Neuron (in vitro differentiated cells): ENCODE measurements at regions not wholly inside any gene's neighbourhood (a gene's known extent, or its start where the extent isn't known, plus 50 kb on each side); places are given as distances from the start of the nearest gene placed in this dataset.

Experiments
- H2AFZ ChIP-seq: one replicate; pipeline ENCODE4 v1.6.1; 2013; ENCODE audit warnings: low read depth, mild to moderate bottlenecking, inconsistent platforms, low read length, moderate library complexity
- H3K27me3 ChIP-seq: one replicate; pipeline ENCODE4 v1.6.1; 2013; ENCODE audit warnings: low read length; ENCODE audit not compliant: insufficient read depth
- H3K36me3 ChIP-seq: one replicate; pipeline ENCODE4 v1.6.1; 2013; ENCODE audit warnings: low read length; ENCODE audit not compliant: insufficient read depth
- H3K4me1 ChIP-seq: one replicate; pipeline ENCODE4 v1.6.1; 2013; ENCODE audit warnings: low read length; ENCODE audit not compliant: insufficient read depth
- H3K4me3 ChIP-seq: 2 replicates; pipeline ENCODE4 v1.5.1; 2013; ENCODE audit warnings: mild to moderate bottlenecking, low read length, moderate library complexity
- H3K9me3 ChIP-seq: one replicate; pipeline ENCODE4 v1.6.1; 2013; ENCODE audit warnings: low read length

DNA sequence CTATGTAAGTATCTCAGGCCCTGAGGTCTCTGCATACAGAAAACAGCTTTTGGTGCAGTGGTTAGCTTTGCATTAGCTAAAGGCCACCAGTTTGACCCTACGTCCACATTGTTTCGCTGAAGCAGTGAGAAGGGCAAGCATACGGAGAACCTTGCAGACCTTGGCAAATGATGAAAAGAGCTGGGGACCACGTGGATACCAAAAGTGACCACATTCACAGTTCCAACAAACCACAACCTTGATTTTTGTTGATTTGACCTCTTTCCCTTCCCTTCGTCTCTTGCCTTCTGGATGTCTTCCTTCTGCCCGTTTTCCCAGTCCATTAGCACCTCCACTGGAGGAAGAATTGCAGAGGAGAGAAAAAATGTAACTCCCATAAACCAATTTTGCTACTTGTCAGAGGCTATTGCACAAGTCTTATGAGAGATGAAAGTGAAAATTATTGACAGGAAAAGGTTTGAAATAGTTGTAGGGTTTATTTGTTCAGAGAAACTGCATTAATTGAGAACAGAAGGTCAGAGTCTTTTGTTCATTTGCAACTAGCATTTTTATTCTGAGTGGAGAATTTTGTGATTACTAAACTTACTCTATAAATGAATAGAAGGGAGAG lies 293.9 kb upstream of the HTR2A start:
- no peak overlapping the region for H3K4me3 ChIP-seq
- H2AFZ ChIP-seq: no peak overlapping the region
- H3K4me1 ChIP-seq: no peaks in the 10 kb centered on the region
- no peaks in the 10 kb centered on the region for H3K27me3 ChIP-seq
- H3K36me3 ChIP-seq: no peaks in the 10 kb centered on the region
- H3K9me3 ChIP-seq: no peaks in the 10 kb centered on the region

DNA sequence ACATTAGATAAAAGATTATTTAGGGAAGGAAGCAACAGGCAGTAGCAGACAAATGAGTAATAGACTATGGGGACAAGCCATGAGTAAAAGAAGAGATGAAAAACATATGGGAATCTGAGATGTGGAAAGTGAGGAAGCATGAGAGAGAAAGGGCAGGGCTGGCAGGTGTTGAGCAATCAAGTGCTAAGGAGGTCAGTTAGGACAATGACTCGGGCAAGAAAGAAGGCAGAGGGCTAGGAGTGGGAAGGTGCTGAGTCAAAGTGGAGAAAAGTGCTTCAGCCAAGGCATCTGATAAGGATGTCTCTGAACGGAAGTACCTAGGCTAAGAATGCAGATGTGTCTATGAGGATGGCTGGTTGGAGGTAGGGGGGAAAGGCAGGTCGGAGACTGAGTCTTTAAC lies 291.9 kb upstream of the HTR2A start:
- H2AFZ ChIP-seq: no peak overlapping the region

GRCh38 chr13:47186471-47186870 lies 289.6 kb upstream of the HTR2A start:
- Histone ChIP-seq H2AFZ (no peak overlapping the region), H3K9me3 (no peaks in the 10 kb centered on the region), H3K27me3 (no peaks in the 10 kb centered on the region), H3K36me3 (no peaks in the 10 kb centered on the region), H3K4me1 (no peaks in the 10 kb centered on the region), H3K4me3 (no peak overlapping the region)

More for the DNA sequence above, 291.9 kb upstream of the HTR2A start:
- no peaks in the 10 kb centered on the region for H3K36me3 ChIP-seq
- no peaks in the 10 kb centered on the region for H3K27me3 ChIP-seq
- no peaks in the 10 kb centered on the region for H3K4me1 ChIP-seq
- H3K9me3 ChIP-seq: no peaks in the 10 kb centered on the region
- no peak overlapping the region for H3K4me3 ChIP-seq

DNA sequence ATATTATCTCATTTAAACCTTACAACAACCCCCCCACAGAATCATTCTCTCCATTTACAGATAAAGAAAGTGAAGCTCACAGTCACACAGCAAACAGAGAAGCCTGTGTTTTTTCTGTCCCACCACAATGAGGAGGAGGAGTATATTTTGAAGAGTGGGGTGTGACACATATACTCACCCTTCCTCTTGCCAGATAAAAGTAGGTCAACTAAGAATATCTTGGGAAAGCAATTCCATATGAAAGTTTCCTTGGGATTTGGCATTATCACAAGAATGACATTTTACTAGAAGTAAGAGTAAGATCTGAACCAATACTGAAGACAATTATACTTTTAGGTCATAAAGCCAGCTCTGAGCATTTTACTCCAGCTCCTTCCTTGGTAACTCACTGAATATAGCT lies 287.5 kb upstream of the HTR2A start:
- Histone ChIP-seq H3K27me3 (no peaks in the 10 kb centered on the region), H3K36me3 (no peaks in the 10 kb centered on the region), H2AFZ (no peak overlapping the region), H3K4me3 (no peak overlapping the region), H3K4me1 (no peaks in the 10 kb centered on the region), H3K9me3 (no peaks in the 10 kb centered on the region)

DNA sequence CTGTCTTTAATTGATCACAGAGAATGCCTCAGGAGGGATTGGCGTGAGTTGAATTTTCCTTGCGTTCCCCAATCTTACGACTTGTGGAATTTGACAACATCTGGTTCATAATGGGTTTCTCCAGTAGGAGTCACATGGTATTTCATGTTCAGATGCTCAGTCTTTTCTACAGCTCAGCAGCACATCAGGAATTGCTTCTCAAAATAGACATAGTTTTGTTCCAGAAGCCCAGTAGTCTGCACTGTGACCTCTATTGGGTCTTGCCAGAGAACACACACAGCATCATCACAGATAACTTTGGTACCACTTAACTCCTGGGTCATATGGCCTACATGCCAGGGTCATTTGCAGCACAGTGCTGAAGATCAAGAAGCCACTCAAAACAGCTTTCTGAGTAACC lies 282.5 kb upstream of the HTR2A start:
- H2AFZ ChIP-seq: no peak overlapping the region
- no peak overlapping the region for H3K4me3 ChIP-seq
- no peaks in the 10 kb centered on the region for H3K27me3 ChIP-seq
- H3K4me1 ChIP-seq: no peaks in the 10 kb centered on the region
- H3K36me3 ChIP-seq: no peaks in the 10 kb centered on the region
- no peaks in the 10 kb centered on the region for H3K9me3 ChIP-seq

DNA sequence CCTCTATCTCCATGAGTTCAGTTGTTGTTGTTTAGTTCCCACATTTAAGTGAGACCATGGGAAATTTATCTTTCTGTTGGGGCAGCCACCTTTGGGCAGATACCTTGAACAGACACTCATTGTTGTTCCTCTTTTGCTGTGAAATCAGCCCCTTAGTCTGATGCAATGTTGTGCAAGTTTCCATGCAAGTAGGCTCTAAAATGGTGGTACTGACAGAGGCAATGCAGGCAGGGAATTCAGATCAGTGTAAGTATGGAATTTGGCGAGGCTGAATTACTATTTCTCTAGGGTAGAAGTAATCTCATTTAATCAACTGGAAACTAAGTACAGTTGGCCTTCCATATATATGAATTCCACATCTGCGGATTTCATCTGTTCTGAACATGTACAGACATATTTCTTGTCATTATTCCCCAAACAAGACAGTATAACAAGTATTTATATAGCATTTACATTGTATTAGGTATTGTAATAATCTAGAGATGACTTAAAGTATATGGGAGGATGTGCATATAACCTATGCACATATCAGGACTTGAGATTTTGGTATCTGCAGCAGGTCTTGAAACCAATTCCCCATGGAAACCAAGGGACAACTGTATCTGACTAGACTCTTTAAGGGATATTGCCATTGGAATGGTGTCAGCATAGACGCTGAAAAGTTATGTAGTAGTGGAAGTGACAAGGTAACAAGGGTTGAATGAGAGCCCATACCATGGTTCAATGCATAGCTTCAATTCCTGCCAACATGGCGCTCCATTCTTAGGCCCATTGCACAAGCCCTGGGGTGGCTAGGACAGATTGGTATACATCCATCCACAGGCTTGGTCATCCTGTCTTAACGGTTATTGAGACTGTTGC lies 281.5 kb upstream of the HTR2A start:
- H3K36me3 ChIP-seq: no peaks in the 10 kb centered on the region
- H2AFZ ChIP-seq: no peak overlapping the region
- H3K9me3 ChIP-seq: no peaks in the 10 kb centered on the region
- H3K27me3 ChIP-seq: no peaks in the 10 kb centered on the region
- H3K4me3 ChIP-seq: no peak overlapping the region
- no peaks in the 10 kb centered on the region for H3K4me1 ChIP-seq

GRCh38 chr13:47175172-47175866 lies 278.5 kb upstream of the HTR2A start:
- Histone ChIP-seq H3K36me3 (no peaks in the 10 kb centered on the region), H2AFZ (no peak overlapping the region), H3K27me3 (no peaks in the 10 kb centered on the region), H3K4me1 (no peaks in the 10 kb centered on the region), H3K9me3 (no peaks in the 10 kb centered on the region), H3K4me3 (no peak overlapping the region)

DNA sequence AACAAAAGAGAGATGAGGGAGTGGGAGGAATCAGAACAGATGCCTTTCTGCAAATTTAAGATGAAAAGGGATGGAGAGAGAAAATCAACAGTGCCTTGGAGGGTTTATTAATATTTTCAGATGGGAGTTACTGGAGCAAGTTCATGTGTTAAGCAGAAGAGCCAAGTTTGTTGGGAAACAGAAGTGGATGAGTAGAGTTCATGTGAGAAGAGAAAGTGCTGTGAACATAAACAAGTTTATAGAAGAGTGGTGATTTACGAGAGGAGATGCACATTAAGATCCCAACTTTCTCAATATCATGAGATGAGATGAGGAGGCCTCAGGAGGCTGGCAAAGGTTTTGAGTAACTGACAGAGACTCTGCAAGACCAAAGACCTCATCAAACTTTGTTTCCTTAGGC lies 274.1 kb upstream of the HTR2A start:
- Histone ChIP-seq H3K4me1 (no peaks in the 10 kb centered on the region), H3K9me3 (no peaks in the 10 kb centered on the region), H3K36me3 (no peaks in the 10 kb centered on the region), H3K27me3 (no peaks in the 10 kb centered on the region), H2AFZ (no peak overlapping the region), H3K4me3 (no peak overlapping the region)

GRCh38 chr13:47168618-47169017 lies 271.8 kb upstream of the HTR2A start:
- no peaks in the 10 kb centered on the region for H3K27me3 ChIP-seq
- H3K9me3 ChIP-seq: no peaks in the 10 kb centered on the region
- no peak overlapping the region for H2AFZ ChIP-seq
- no peaks in the 10 kb centered on the region for H3K36me3 ChIP-seq
- no peak overlapping the region for H3K4me3 ChIP-seq
- H3K4me1 ChIP-seq: no peaks in the 10 kb centered on the region

DNA sequence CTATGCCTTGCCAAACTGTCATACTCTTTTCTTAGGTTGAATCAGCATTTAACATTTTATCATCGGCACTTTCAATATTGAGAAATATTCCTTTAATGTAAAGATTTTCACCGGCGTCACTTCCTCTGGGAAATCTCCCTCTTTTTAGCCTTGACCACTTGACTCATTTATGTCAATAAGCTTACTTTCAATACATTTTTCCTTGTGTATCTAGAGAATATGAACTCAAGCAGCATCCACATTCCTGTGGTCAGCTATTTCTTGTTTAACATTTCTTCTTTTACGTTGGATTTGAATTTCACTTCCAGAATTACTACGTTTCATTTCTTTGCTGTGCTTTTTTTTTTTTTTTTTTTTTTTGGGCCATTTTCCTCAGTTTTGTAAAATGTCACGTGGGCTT lies 271.2 kb upstream of the HTR2A start:
- Histone ChIP-seq H3K9me3 (no peaks in the 10 kb centered on the region), H3K4me1 (no peaks in the 10 kb centered on the region), H3K36me3 (no peaks in the 10 kb centered on the region), H2AFZ (no peak overlapping the region), H3K4me3 (no peak overlapping the region), H3K27me3 (no peaks in the 10 kb centered on the region)

- Histone ChIP-seq H2AFZ (no peak overlapping the region), H3K36me3 (no peaks in the 10 kb centered on the region), H3K27me3 (no peaks in the 10 kb centered on the region), H3K4me3 (no peak overlapping the region), H3K4me1 (no peaks in the 10 kb centered on the region), H3K9me3 (no peaks in the 10 kb centered on the region)
Measured at GRCh38 chr13:47166336-47166735, 269.5 kb upstream of the HTR2A start.

GRCh38 chr13:47159853-47160550 lies 263.1 kb upstream of the HTR2A start:
- H3K36me3 ChIP-seq: no peaks in the 10 kb centered on the region
- H3K4me3 ChIP-seq: no peak overlapping the region
- no peaks in the 10 kb centered on the region for H3K27me3 ChIP-seq
- no peaks in the 10 kb centered on the region for H3K4me1 ChIP-seq
- no peak overlapping the region for H2AFZ ChIP-seq
- H3K9me3 ChIP-seq: no peaks in the 10 kb centered on the region

DNA sequence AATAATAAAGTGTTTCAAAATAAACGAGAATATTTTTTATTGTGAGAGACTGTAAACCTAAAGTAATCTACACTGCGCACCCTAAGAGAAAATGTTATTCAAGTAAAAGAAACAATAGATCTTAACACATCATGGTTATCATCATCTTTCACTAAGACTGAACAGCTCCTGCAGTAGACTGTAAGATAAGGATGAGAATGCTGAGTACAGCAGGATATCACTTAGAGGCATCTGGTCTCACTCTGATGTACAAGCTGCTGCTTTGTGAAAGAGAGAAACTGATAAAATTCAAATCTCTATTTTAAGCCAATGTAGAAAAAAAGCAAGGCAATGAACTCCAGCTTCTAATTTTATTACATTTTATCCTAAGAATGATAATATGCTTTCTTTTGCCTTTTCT lies 261.7 kb upstream of the HTR2A start:
- no peak overlapping the region for H2AFZ ChIP-seq
- H3K4me3 ChIP-seq: no peak overlapping the region
- no peaks in the 10 kb centered on the region for H3K27me3 ChIP-seq
- no peaks in the 10 kb centered on the region for H3K9me3 ChIP-seq
- no peaks in the 10 kb centered on the region for H3K4me1 ChIP-seq
- no peaks in the 10 kb centered on the region for H3K36me3 ChIP-seq
